Activated CD4-positive, alpha-beta T cell treated with anti-CD3 and anti-CD28 coated beads for 48 hours (primary cell): ENCODE measurements at regions not wholly inside any gene's neighbourhood (a gene's known extent, or its start where the extent isn't known, plus 50 kb on each side); places are given as distances from the start of the nearest gene placed in this dataset.
A peak's percentile ranks its signal among the peaks of the same experiment; 100 is the strongest.

Experiments used
- DNase-seq: peaks from one replicate; pipeline ENCODE4 v3.0.0-alpha.2; 2020

DNA sequence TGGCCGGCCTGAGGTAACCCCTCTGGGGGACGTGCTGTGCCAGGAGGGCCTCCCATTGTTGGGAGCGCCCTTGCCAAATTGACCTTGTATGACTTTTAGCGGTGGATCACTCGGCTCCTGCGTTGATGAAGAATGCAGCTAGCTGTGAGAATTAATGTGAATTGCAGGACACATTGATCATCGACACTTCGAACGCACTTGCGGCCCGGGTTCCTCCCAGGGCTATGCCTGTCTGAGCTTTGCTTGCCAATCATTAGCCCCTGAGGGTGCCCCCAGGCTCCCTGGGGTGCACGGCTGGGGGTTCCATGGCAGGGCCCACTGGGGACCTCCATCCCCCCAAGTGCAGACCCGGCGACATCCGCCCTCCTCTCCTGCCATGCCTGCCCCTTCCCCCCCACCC, 672.4 kb downstream of the TSPY10 start:
- peak; percentile 4 for DNase-seq
